DND-41 (cell line): ENCODE measurements at regions not wholly inside any gene's neighbourhood (a gene's known extent, or its start where the extent isn't known, plus 50 kb on each side); places are given as distances from the start of the nearest gene placed in this dataset.

Experiments
- CTCF ChIP-seq: IDR thresholded peaks from 2 replicates; pipeline ENCODE4 v1.5.1; 2012; ENCODE audit warnings: borderline replicate concordance, low read length, moderate library complexity, mild to moderate bottlenecking; ENCODE audit not compliant: poor library complexity, severe bottlenecking; ENCODE audit errors: extremely low read depth
- EZH2 ChIP-seq: IDR thresholded peaks from 3 replicates; pipeline ENCODE4 v1.6.1; 2012; ENCODE audit warnings: borderline replicate concordance, low read depth, mild to moderate bottlenecking, moderate library complexity, low read length, inconsistent platforms; ENCODE audit not compliant: severe bottlenecking

- TF ChIP-seq CTCF (no peak), EZH2 (no peak)
Observed at GRCh38 chr13:97068151-97068550, 73.9 kb upstream of the OXGR1 start.
